OCI-LY3 (cell line): ENCODE measurements at regions not wholly inside any gene's neighbourhood (a gene's known extent, or its start where the extent isn't known, plus 50 kb on each side); places are given as distances from the start of the nearest gene placed in this dataset.

Experiments
- H2AFZ ChIP-seq: fragments of 200-600, 300-600 bp; shearing (Covaris generic); 2 replicates; pipeline ENCODE4 v1.6.0; 2014; ENCODE audit warnings: antibody characterized with exemption, low read depth, low read length
- H3K27ac ChIP-seq: fragments of 200-600, 300-600 bp; sonication (generic); 2 replicates; pipeline ENCODE4 v1.5.1; 2014; ENCODE audit warnings: mild to moderate bottlenecking, low read length, moderate library complexity, mixed read lengths
- H3K27me3 ChIP-seq: fragments of 200-600, 300-600 bp; sonication (generic); 2 replicates; pipeline ENCODE4 v1.6.1; 2014; ENCODE audit warnings: low read depth, low read length, mixed read lengths
- H3K36me3 ChIP-seq: fragments of 200-600, 300-600 bp; sonication (generic); replicated peaks from 2 replicates; pipeline ENCODE3; 2014; ENCODE audit warnings: low read depth, low read length, mixed read lengths
- H3K4me1 ChIP-seq: fragments of 300-600, 200-600 bp; sonication (generic); 2 replicates; pipeline ENCODE4 v1.6.1; 2014; ENCODE audit warnings: low read length, mixed read lengths
- H3K4me2 ChIP-seq: fragments of 200-600, 300-600 bp; sonication (generic); 2 replicates; pipeline ENCODE4 v1.6.1; 2014; ENCODE audit warnings: low read length, mixed read lengths
- H3K4me3 ChIP-seq: fragments of 300-600, 200-600 bp; sonication (generic); 2 replicates; pipeline ENCODE4 v1.5.1; 2014; ENCODE audit warnings: antibody characterized with exemption, mild to moderate bottlenecking, low read length, moderate library complexity
- H3K79me2 ChIP-seq: fragments of 300-600, 200-600 bp; shearing (Covaris generic); 2 replicates; pipeline ENCODE4 v1.6.1; 2014; ENCODE audit warnings: mild to moderate bottlenecking, low read length, mixed read lengths
- H3K9ac ChIP-seq: fragments of 300-600, 200-600 bp; shearing (Covaris generic); 2 replicates; pipeline ENCODE4 v1.6.0; 2014; ENCODE audit warnings: mild to moderate bottlenecking, low read length, moderate library complexity
- H3K9me3 ChIP-seq: fragments of 200-600, 300-600 bp; shearing (Covaris generic); 2 replicates; pipeline ENCODE4 v1.6.1; 2014; ENCODE audit warnings: low read length, mixed read lengths; ENCODE audit not compliant: insufficient read depth
- H4K20me1 ChIP-seq: fragments of 200-600, 300-600 bp; sonication (generic); 2 replicates; pipeline ENCODE4 v1.6.1; 2016; ENCODE audit warnings: low read length, mixed read lengths; ENCODE audit not compliant: insufficient read depth
- EZH2phosphoT487 ChIP-seq: fragments of 200-600 bp; shearing (Covaris generic); IDR thresholded peaks from 2 replicates; pipeline ENCODE4 v1.6.1; 2018; ENCODE audit warnings: antibody characterized with exemption, mixed run types, low read depth
- TF ChIP-seq, protein P1 (sequence below): fragments of 200-600, 300-600 bp; sonication (generic); IDR thresholded peaks from 2 replicates; pipeline ENCODE4 v1.5.1; 2014; ENCODE audit warnings: antibody characterized with exemption, low read length, low read depth

DNA sequence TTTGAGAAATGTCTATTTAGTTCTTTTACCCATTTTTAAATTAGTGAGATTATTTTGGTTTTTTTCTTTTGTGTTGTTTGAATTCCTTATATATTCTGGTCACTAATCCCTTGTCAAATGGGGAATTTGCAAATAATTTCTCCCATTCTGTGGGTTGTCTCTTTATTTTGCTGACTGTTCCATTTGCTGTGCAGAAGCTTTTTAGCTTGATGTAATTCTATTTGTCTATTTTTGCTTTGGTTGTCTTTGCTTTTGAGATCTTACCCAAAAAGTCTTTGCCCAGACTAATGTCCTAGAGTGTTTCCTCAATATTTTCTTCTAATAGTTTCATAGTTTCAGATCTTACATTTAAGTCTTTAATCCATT is 472.9 kb downstream of the TBL1XR1 start:
- H3K79me2 ChIP-seq: no peaks in the 10 kb centered on the region
- no peak overlapping the region for H3K4me2 ChIP-seq
- no peak overlapping the region for H3K4me3 ChIP-seq
- no peak for TF ChIP-seq EZH2phosphoT487
- TF ChIP-seq, protein P1, sequence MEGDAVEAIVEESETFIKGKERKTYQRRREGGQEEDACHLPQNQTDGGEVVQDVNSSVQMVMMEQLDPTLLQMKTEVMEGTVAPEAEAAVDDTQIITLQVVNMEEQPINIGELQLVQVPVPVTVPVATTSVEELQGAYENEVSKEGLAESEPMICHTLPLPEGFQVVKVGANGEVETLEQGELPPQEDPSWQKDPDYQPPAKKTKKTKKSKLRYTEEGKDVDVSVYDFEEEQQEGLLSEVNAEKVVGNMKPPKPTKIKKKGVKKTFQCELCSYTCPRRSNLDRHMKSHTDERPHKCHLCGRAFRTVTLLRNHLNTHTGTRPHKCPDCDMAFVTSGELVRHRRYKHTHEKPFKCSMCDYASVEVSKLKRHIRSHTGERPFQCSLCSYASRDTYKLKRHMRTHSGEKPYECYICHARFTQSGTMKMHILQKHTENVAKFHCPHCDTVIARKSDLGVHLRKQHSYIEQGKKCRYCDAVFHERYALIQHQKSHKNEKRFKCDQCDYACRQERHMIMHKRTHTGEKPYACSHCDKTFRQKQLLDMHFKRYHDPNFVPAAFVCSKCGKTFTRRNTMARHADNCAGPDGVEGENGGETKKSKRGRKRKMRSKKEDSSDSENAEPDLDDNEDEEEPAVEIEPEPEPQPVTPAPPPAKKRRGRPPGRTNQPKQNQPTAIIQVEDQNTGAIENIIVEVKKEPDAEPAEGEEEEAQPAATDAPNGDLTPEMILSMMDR: no peak
- H3K9me3 ChIP-seq: no peaks in the 10 kb centered on the region
- H3K4me1 ChIP-seq: no peaks in the 10 kb centered on the region
- H3K9ac ChIP-seq: no peak overlapping the region
- no peaks in the 10 kb centered on the region for H4K20me1 ChIP-seq
- H3K27me3 ChIP-seq: no peaks in the 10 kb centered on the region
- H3K36me3 ChIP-seq: no peaks in the 10 kb centered on the region
- no peak overlapping the region for H2AFZ ChIP-seq
- H3K27ac ChIP-seq: no peak overlapping the region

GRCh38 chr3:176723758-176724393 is 473.4 kb downstream of the TBL1XR1 start:
- no peak overlapping the region for H2AFZ ChIP-seq
- no peaks in the 10 kb centered on the region for H3K27me3 ChIP-seq
- H3K36me3 ChIP-seq: no peaks in the 10 kb centered on the region
- TF ChIP-seq EZH2phosphoT487: no peak
- TF ChIP-seq, protein P1: no peak
- no peaks in the 10 kb centered on the region for H3K9me3 ChIP-seq
- H3K79me2 ChIP-seq: no peaks in the 10 kb centered on the region
- H3K27ac ChIP-seq: no peak overlapping the region
- no peak overlapping the region for H3K4me2 ChIP-seq
- no peaks in the 10 kb centered on the region for H3K4me1 ChIP-seq
- no peaks in the 10 kb centered on the region for H4K20me1 ChIP-seq
- no peak overlapping the region for H3K4me3 ChIP-seq
- H3K9ac ChIP-seq: no peak overlapping the region

GRCh38 chr3:176714034-176714433 is 483.2 kb downstream of the TBL1XR1 start:
- Histone ChIP-seq H2AFZ (no peak overlapping the region), H3K27me3 (no peaks in the 10 kb centered on the region), H3K9ac (no peak overlapping the region), H3K4me3 (no peak overlapping the region), H4K20me1 (no peaks in the 10 kb centered on the region), H3K27ac (no peak overlapping the region), H3K9me3 (no peaks in the 10 kb centered on the region), H3K4me1 (no peaks in the 10 kb centered on the region), H3K79me2 (no peaks in the 10 kb centered on the region), H3K36me3 (no peaks in the 10 kb centered on the region), H3K4me2 (no peak overlapping the region)
- TF ChIP-seq EZH2phosphoT487: no peak
- TF ChIP-seq, protein P1: no peak

GRCh38 chr3:176712191-176712590 is 485.1 kb downstream of the TBL1XR1 start:
- H3K36me3 ChIP-seq: no peaks in the 10 kb centered on the region
- no peak overlapping the region for H3K4me3 ChIP-seq
- no peaks in the 10 kb centered on the region for H3K79me2 ChIP-seq
- H3K4me2 ChIP-seq: no peak overlapping the region
- H3K9me3 ChIP-seq: no peaks in the 10 kb centered on the region
- no peaks in the 10 kb centered on the region for H3K27me3 ChIP-seq
- no peaks in the 10 kb centered on the region for H4K20me1 ChIP-seq
- TF ChIP-seq EZH2phosphoT487: no peak
- TF ChIP-seq, protein P1: no peak
- no peak overlapping the region for H3K9ac ChIP-seq
- no peaks in the 10 kb centered on the region for H3K4me1 ChIP-seq
- H2AFZ ChIP-seq: no peak overlapping the region
- no peak overlapping the region for H3K27ac ChIP-seq
